T-helper 2 cell treated with Interferon-gamma antibody and Interleukin-4, amounts not matched to agents 5 μg/mL and 100 μg/mL, for 36 hours (primary cell): ENCODE measurements at regions not wholly inside any gene's neighbourhood (a gene's known extent, or its start where the extent isn't known, plus 50 kb on each side); places are given as distances from the start of the nearest gene placed in this dataset.

ENCODE experiments used
- DNase-seq: peaks from one replicate; pipeline ENCODE4 v3.0.0; 2021; ENCODE audit warnings: low spot score
- H3K27ac Mint-ChIP-seq: one replicate; pipeline ENCODE4 v1.8.0; 2021; ENCODE audit warnings: mild to moderate bottlenecking, mixed read lengths
- H3K27me3 Mint-ChIP-seq: one replicate; pipeline ENCODE4 v1.8.0; 2021; ENCODE audit warnings: low read depth, mixed read lengths
- H3K36me3 Mint-ChIP-seq: one replicate; pipeline ENCODE4 v1.8.0; 2021; ENCODE audit warnings: low read depth, mixed read lengths
- H3K4me1 Mint-ChIP-seq: one replicate; pipeline ENCODE4 v1.8.0; 2021; ENCODE audit warnings: low read depth, mixed read lengths
- H3K4me3 Mint-ChIP-seq: one replicate; pipeline ENCODE4 v1.8.0; 2022; ENCODE audit warnings: mild to moderate bottlenecking, moderate library complexity, mixed read lengths
- H3K9me3 Mint-ChIP-seq: one replicate; pipeline ENCODE4 v1.8.0; 2021; ENCODE audit warnings: mixed read lengths

GRCh38 chr3:150210461-150211110, 197.5 kb upstream of the TSC22D2 start:
- H3K4me3 Mint-ChIP-seq: no peak overlapping the region
- H3K27me3 Mint-ChIP-seq: peaks cover 12% of the 10 kb centered on the region
- no peak overlapping the region for H3K27ac Mint-ChIP-seq
- H3K4me1 Mint-ChIP-seq: no peaks in the 10 kb centered on the region
- no peak for DNase-seq
- no peaks in the 10 kb centered on the region for H3K9me3 Mint-ChIP-seq
- H3K36me3 Mint-ChIP-seq: no peaks in the 10 kb centered on the region

DNA sequence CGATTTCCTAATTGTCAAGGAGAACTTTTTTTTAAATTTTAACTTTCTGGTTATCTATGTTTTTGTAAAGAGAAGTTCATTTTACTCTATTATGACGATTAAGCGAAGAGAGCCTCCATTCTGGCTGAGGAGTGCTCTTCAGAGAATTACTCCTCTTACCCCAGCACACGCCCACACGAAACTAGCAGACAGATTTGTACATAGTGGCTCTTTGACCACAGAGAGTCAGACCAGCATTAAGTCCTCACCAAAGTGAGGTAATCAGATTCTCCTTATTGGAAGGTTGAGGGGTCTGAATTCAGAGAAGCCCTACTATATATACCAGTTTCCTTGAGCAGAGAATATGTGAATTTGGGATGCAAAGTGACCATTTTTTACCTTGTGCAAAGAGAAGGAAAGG, 204.8 kb upstream of the TSC22D2 start:
- no peak for DNase-seq
- Mint-ChIP-seq H3K27me3 (peaks cover 16% of the 10 kb centered on the region), H3K4me1 (no peaks in the 10 kb centered on the region), H3K36me3 (no peaks in the 10 kb centered on the region), H3K4me3 (no peak overlapping the region), H3K9me3 (no peaks in the 10 kb centered on the region), H3K27ac (no peak overlapping the region)

- no peaks in the 10 kb centered on the region for H3K4me1 Mint-ChIP-seq
- peaks cover 19% of the 10 kb centered on the region for H3K27me3 Mint-ChIP-seq
- DNase-seq: no peak
- H3K9me3 Mint-ChIP-seq: no peaks in the 10 kb centered on the region
- no peaks in the 10 kb centered on the region for H3K36me3 Mint-ChIP-seq
- no peak overlapping the region for H3K27ac Mint-ChIP-seq
- no peak overlapping the region for H3K4me3 Mint-ChIP-seq
Measured at GRCh38 chr3:150202711-150203110, 205.4 kb upstream of the TSC22D2 start.

GRCh38 chr3:150194957-150195356, 213.1 kb upstream of the TSC22D2 start:
- Mint-ChIP-seq H3K27me3 (peaks cover 25% of the 10 kb centered on the region), H3K9me3 (no peaks in the 10 kb centered on the region), H3K4me1 (no peaks in the 10 kb centered on the region), H3K4me3 (no peak overlapping the region), H3K36me3 (no peaks in the 10 kb centered on the region), H3K27ac (no peak overlapping the region)
- DNase-seq: no peak

DNA sequence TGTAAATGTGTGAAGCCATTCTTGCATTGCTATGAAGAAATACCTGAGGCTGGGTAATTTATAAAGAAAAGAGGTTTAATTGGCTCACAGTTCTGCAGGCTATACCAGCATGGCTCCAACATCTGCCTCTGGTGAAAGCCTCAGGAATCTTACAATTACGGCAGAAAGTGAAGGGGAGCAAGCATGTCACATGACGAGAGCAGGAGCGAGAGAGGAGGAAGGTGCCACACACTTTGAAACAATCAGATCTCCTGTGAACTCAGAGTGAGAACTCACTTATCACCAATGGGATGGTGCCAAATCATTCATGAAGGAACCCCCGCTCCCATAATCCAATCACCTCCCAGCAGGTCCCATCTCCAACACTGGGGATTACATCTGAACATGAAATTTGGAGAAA, 213.6 kb upstream of the TSC22D2 start:
- Mint-ChIP-seq H3K27me3 (peaks cover 28% of the 10 kb centered on the region), H3K4me3 (no peak overlapping the region), H3K36me3 (no peaks in the 10 kb centered on the region), H3K9me3 (no peaks in the 10 kb centered on the region), H3K27ac (no peak overlapping the region), H3K4me1 (no peaks in the 10 kb centered on the region)
- DNase-seq: no peak

DNA sequence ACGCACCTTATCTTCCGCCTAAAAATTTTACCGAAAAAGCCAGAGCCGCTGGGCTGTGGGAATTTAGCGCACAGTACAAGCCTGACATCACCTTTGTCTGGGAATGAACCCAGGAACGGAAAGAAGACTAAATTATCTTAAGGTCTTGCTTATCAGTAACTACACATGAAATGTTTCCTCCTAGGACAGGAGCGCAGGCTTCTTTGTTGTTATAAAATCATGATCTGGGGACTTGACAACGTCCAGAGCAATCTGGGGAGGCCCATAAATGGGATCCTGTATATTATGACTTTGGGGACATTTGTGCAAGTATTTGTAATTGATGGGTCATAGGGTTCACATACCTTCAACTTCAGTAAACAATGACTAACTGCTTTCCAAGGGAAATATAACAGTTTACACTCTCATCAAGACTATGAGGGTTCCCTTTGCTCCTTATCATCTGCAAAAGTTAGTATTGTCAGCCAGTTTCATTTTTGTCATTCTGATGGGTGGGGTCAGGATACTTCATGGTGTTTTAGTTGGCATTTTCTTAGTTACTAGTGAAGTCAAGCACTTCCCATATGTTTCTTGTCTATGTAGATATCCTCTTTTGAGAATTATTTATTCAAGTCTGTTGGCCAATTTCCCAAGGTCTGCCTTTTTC, 213.9 kb upstream of the PFN2 start:
- Mint-ChIP-seq H3K4me1 (no peaks in the 10 kb centered on the region), H3K36me3 (no peaks in the 10 kb centered on the region), H3K4me3 (no peak overlapping the region), H3K9me3 (no peaks in the 10 kb centered on the region), H3K27me3 (peaks cover 12% of the 10 kb centered on the region), H3K27ac (no peak overlapping the region)
- no peak for DNase-seq

- no peaks in the 10 kb centered on the region for H3K4me1 Mint-ChIP-seq
- no peaks in the 10 kb centered on the region for H3K9me3 Mint-ChIP-seq
- no peak overlapping the region for H3K4me3 Mint-ChIP-seq
- peak; percentile 38 for DNase-seq
- H3K36me3 Mint-ChIP-seq: no peaks in the 10 kb centered on the region
- H3K27me3 Mint-ChIP-seq: peaks cover 14% of the 10 kb centered on the region
- no peak overlapping the region for H3K27ac Mint-ChIP-seq
Measured at GRCh38 chr3:150183678-150184425, 213.2 kb upstream of the PFN2 start.

DNA sequence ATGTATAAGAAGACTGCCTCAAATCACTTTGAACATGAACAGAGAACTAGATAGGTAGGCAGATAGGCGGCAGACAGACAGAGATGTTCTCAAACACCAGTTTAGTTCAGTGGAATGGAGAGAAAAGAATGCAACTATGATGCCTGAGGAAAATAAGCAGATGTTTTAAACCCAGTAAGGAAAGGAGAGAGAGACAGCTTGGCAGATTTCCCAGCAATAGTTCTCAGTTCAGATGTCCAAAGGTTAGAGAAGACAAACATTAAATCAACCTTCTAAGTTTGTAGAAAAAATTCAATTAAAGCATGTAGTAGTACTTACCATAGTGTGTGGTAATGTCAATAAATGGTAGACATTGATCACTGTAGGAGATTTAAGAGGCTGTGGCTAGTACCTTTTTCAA, 209.6 kb upstream of the PFN2 start:
- Mint-ChIP-seq H3K4me1 (no peaks in the 10 kb centered on the region), H3K4me3 (no peak overlapping the region), H3K36me3 (no peaks in the 10 kb centered on the region), H3K9me3 (no peaks in the 10 kb centered on the region), H3K27me3 (peaks cover 17% of the 10 kb centered on the region), H3K27ac (no peak overlapping the region)
- no peak for DNase-seq

- no peaks in the 10 kb centered on the region for H3K4me1 Mint-ChIP-seq
- H3K4me3 Mint-ChIP-seq: no peak overlapping the region
- peaks cover 15% of the 10 kb centered on the region for H3K27me3 Mint-ChIP-seq
- H3K9me3 Mint-ChIP-seq: no peaks in the 10 kb centered on the region
- DNase-seq: no peak
- no peak overlapping the region for H3K27ac Mint-ChIP-seq
- no peaks in the 10 kb centered on the region for H3K36me3 Mint-ChIP-seq
Measured at GRCh38 chr3:150179330-150179729, 208.6 kb upstream of the PFN2 start.

GRCh38 chr3:150177673-150178381, 207.1 kb upstream of the PFN2 start:
- no peaks in the 10 kb centered on the region for H3K9me3 Mint-ChIP-seq

GRCh38 chr3:150174179-150174578, 203.5 kb upstream of the PFN2 start:
- no peaks in the 10 kb centered on the region for H3K36me3 Mint-ChIP-seq
- no peaks in the 10 kb centered on the region for H3K9me3 Mint-ChIP-seq
- no peak for DNase-seq
- peaks cover 9% of the 10 kb centered on the region for H3K27me3 Mint-ChIP-seq
- H3K4me3 Mint-ChIP-seq: no peak overlapping the region
- H3K4me1 Mint-ChIP-seq: no peaks in the 10 kb centered on the region
- H3K27ac Mint-ChIP-seq: no peak overlapping the region

More at GRCh38 chr3:150177673-150178381, 207.1 kb upstream of the PFN2 start:
- Mint-ChIP-seq H3K27ac (no peak overlapping the region), H3K27me3 (peaks cover 15% of the 10 kb centered on the region), H3K36me3 (no peaks in the 10 kb centered on the region), H3K4me3 (no peak overlapping the region), H3K4me1 (no peaks in the 10 kb centered on the region)
- DNase-seq: no peak

GRCh38 chr3:150172356-150172755, 201.7 kb upstream of the PFN2 start:
- Mint-ChIP-seq H3K9me3 (no peaks in the 10 kb centered on the region), H3K4me1 (no peaks in the 10 kb centered on the region), H3K36me3 (no peaks in the 10 kb centered on the region), H3K4me3 (no peak overlapping the region), H3K27me3 (peaks cover 5% of the 10 kb centered on the region), H3K27ac (no peak overlapping the region)
- no peak for DNase-seq

DNA sequence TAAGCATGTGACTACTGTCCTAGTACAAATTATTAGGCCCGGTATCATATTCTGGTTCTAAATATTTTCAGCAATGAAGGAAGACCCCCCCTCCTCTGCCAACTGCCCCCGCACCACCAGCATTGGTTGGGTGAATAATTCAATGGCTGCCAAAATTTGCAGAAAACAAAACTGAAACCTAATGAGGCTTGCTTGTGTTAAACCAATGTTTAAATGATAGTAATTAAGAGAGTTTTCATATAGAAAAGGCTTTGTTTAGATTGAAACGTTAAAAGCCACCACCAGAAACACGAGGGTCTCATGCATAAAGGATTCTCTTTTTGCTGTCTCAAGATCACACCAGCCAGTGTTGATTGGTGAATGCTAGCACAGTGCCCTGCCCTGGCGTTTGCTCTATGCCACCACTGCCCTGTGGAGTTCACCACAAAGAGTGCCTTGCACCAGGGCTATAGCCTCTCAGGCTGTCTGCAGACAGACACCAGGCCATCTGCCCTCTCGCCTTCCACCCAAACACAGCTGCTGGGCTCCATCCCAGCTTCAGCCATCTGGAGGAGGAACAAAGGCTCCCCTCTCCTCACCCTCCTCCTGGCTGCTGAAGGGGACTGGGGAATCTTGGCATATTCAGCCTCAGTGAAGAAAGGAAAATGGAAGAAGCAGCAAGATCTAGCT, 200.3 kb upstream of the PFN2 start:
- DNase-seq: no peak
- H3K27me3 Mint-ChIP-seq: peaks cover 4% of the 10 kb centered on the region
- H3K27ac Mint-ChIP-seq: no peak overlapping the region
- H3K4me3 Mint-ChIP-seq: no peak overlapping the region
- H3K9me3 Mint-ChIP-seq: no peaks in the 10 kb centered on the region
- H3K36me3 Mint-ChIP-seq: no peaks in the 10 kb centered on the region
- H3K4me1 Mint-ChIP-seq: no peaks in the 10 kb centered on the region
